Epithelial cell of esophagus (primary cell): ENCODE measurements at regions not wholly inside any gene's neighbourhood (a gene's known extent, or its start where the extent isn't known, plus 50 kb on each side); places are given as distances from the start of the nearest gene placed in this dataset.

ENCODE experiments used
- DNase-seq: peaks from one replicate; pipeline ENCODE4 v3.0.0; 2010; ENCODE audit warnings: low read depth
- H3K4me3 ChIP-seq: 2 replicates; pipeline ENCODE4 v1.5.1; 2011; ENCODE audit warnings: mild to moderate bottlenecking, low read length, control low read depth
- CTCF ChIP-seq: IDR thresholded peaks from 2 replicates; pipeline ENCODE4 v1.5.1; 2011; ENCODE audit warnings: low read depth, mild to moderate bottlenecking, low read length, control low read depth, inconsistent platforms; ENCODE audit not compliant: insufficient read depth; ENCODE audit errors: missing control alignments

DNA sequence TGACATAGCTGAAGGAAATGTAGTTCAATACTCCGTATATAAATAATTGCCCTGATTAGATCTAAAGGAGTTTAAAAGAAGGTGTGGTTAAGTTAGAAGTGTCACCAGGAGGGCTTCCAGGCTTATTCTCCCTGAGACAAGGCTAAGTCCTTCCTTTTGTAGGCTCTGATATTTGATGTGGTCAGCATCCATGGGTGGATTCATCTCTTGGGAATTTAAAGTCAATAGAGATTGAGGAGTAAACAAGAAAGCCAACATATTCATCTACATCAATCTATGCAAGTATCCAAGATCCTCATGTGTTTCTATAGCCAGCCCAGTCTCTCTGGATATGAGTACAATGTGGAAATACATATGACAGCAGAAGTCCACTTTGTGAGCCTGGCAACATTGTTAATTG lies 76.8 kb downstream of the KCTD12 start:
- H3K4me3 ChIP-seq = no peak overlapping the region
- no peak for TF ChIP-seq CTCF
- DNase-seq = no peak

DNA sequence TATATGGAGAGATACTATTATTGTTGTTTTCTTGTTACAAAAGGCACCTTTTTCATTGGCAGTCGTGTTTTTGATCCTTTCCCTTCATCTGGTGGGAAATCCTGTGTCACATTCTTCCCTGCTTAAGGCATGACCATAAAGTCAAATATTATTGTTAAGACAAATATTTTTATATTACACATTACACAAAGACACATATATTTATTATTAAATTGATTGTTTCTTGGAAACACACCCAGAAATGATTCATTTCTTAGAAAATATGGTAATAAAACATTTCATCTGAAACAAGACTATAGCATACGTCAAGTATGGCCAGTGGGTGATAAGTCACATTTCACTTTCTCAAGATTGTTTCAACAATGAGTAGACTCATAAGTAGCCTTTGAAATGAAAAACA lies 77.3 kb downstream of the KCTD12 start:
- DNase-seq = no peak
- H3K4me3 ChIP-seq = no peak overlapping the region
- no peak for TF ChIP-seq CTCF

DNA sequence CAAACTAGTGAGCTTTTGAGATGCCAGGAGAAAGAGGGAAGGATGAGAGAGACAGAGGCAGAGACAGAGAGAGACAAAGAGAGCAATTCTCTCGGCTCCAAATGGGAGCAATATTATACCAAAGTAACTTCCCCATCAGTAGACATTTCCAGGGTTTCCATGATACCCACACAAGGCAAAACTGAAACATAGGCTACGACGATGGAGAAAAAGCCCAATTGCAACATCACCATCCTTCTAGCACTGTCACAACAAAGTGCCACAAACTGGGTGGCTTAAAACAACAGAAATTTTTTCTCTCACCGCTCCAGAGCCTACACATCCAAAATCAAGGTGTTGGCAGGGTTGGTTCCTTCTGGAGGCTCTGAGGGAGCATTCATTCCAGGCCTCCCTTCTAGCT lies 81.4 kb downstream of the KCTD12 start:
- no peak for TF ChIP-seq CTCF
- DNase-seq = no peak
- H3K4me3 ChIP-seq = no peak overlapping the region

- TF ChIP-seq CTCF = no peak
- no peak for DNase-seq
- no peak overlapping the region for H3K4me3 ChIP-seq
These were observed 82.4 kb downstream of the KCTD12 start for GRCh38 chr13:76803831-76804230.

DNA sequence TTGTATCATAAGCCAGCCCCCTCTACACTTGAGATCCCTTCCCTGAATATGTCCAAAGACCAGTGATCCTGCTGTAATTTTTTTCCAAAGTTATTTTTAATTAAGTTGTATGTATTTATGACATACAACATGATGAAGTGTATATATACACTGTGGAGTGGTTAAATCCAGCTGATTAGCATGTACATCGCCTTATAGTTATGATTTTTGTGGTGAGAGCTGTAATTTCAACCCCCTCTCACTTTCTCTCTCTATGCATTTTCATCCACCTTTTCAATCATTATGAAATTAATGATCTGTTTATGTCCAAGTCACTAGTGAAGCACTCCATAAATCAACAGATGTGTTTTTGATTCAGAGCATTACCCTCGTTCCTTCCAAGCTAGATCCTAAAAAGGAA lies 85.3 kb downstream of the KCTD12 start:
- no peak overlapping the region for H3K4me3 ChIP-seq
- DNase-seq = no peak
- TF ChIP-seq CTCF = no peak

GRCh38 chr13:76799696-76800095 lies 86.5 kb downstream of the KCTD12 start:
- no peak overlapping the region for H3K4me3 ChIP-seq
- peak; percentile 46 for DNase-seq
- no peak for TF ChIP-seq CTCF

GRCh38 chr13:76798037-76798436 lies 88.2 kb downstream of the KCTD12 start:
- no peak overlapping the region for H3K4me3 ChIP-seq
- DNase-seq = no peak
- TF ChIP-seq CTCF = no peak
